HG03097 (cell line): ENCODE measurements at regions not wholly inside any gene's neighbourhood (a gene's known extent, or its start where the extent isn't known, plus 50 kb on each side); places are given as distances from the start of the nearest gene placed in this dataset.

Experiments used
- ATAC-seq: cut with Tn5 transposase; IDR thresholded peaks from one replicate; pipeline ENCODE4 v1.9.1; 2021; ENCODE audit not compliant: unreplicated experiment, low FRiP score

GRCh38 chr22:22099833-22100812 is 117.5 kb upstream of the TOP3B start:
- no peak for ATAC-seq

GRCh38 chr22:22099194-22099486 is 116.6 kb upstream of the TOP3B start:
- ATAC-seq, result peak; percentile 68

GRCh38 chr22:22098457-22099193 is 116.0 kb upstream of the TOP3B start:
- no peak for ATAC-seq

- no peak for ATAC-seq
Measured at GRCh38 chr22:22097727-22098228, 115.2 kb upstream of the TOP3B start.

GRCh38 chr22:22094921-22095320 is 112.3 kb upstream of the TOP3B start:
- ATAC-seq, result no peak

GRCh38 chr22:22094514-22094913 is 111.9 kb upstream of the TOP3B start:
- ATAC-seq, result no peak

- ATAC-seq, result no peak
Measured at GRCh38 chr22:22093743-22094142, 111.2 kb upstream of the TOP3B start.

- ATAC-seq, result no peak
Measured at GRCh38 chr22:22092974-22093373, 110.4 kb upstream of the TOP3B start.

GRCh38 chr22:22092101-22092500 is 109.5 kb upstream of the TOP3B start:
- no peak for ATAC-seq

- ATAC-seq, result no peak
Measured at GRCh38 chr22:22091400-22091878, 108.9 kb upstream of the TOP3B start.

GRCh38 chr22:22090650-22091399 is 108.2 kb upstream of the TOP3B start:
- no peak for ATAC-seq

GRCh38 chr22:22089459-22090308 is 107.1 kb upstream of the TOP3B start:
- no peak for ATAC-seq

- ATAC-seq, result no peak
Measured at GRCh38 chr22:22088658-22089458, 106.3 kb upstream of the TOP3B start.

GRCh38 chr22:22087854-22088657 is 105.5 kb upstream of the TOP3B start:
- no peak for ATAC-seq

GRCh38 chr22:22086501-22087158 is 104.0 kb upstream of the TOP3B start:
- no peak for ATAC-seq

- ATAC-seq, result no peak
Measured at GRCh38 chr22:22085702-22086500, 103.3 kb upstream of the TOP3B start.
